K562 (cell line): ENCODE measurements at regions not wholly inside any gene's neighbourhood (a gene's known extent, or its start where the extent isn't known, plus 50 kb on each side); places are given as distances from the start of the nearest gene placed in this dataset.

Experiments used
- C11orf30 ChIP-seq: fragments of 450-650 bp; IDR thresholded peaks from 2 replicates; pipeline ENCODE4 v1.6.1; 2016; ENCODE audit warnings: low read depth, mild to moderate bottlenecking
- CGGBP1 ChIP-seq: fragments of 250-450 bp; sonication (Bioruptor Pico); IDR thresholded peaks from 2 replicates; pipeline ENCODE4 v1.9.0; 2021; ENCODE audit warnings: mild to moderate bottlenecking
- GMEB1 ChIP-seq: fragments of 250-450 bp; sonication (Bioruptor Pico); IDR thresholded peaks from 2 replicates; pipeline ENCODE4 v1.4.0; 2020; ENCODE audit warnings: mild to moderate bottlenecking
- MGA ChIP-seq: fragments of 450-650 bp; IDR thresholded peaks from 2 replicates; pipeline ENCODE4 v1.6.1; 2016; ENCODE audit warnings: mild to moderate bottlenecking, moderate library complexity
- NFE2L1 ChIP-seq: fragments of 450-650 bp; IDR thresholded peaks from 2 replicates; pipeline ENCODE4 v1.6.1; 2016; ENCODE audit warnings: missing genetic modification characterization, low read depth, mild to moderate bottlenecking, missing compliant biosample characterization, moderate library complexity, borderline replicate concordance
- SNIP1 ChIP-seq: fragments of 450-650 bp; IDR thresholded peaks from 2 replicates; pipeline ENCODE4 v1.7.1; 2017; ENCODE audit warnings: low read depth, mild to moderate bottlenecking
- SRSF1 ChIP-seq: fragments of 200-400 bp; formaldehyde crosslinking; IDR thresholded peaks from 2 replicates; pipeline ENCODE4 v1.6.1; 2017; ENCODE audit warnings: mild to moderate bottlenecking, low read depth, low read length, moderate library complexity
- USF2 ChIP-seq: sonication (generic); formaldehyde crosslinking; IDR thresholded peaks from 2 replicates; pipeline ENCODE4 v1.5.0; 2020; ENCODE audit warnings: missing genetic modification reagents
- ZBTB5 ChIP-seq: fragments of 450-650 bp; IDR thresholded peaks from 2 replicates; pipeline ENCODE4 v1.6.1; 2017; ENCODE audit warnings: antibody characterized with exemption
- ZEB2 ChIP-seq: fragments of 450-650 bp; IDR thresholded peaks from 2 replicates; pipeline ENCODE4 v1.6.1; 2016
- ZNF57 ChIP-seq: fragments of 450-650 bp; formaldehyde crosslinking; IDR thresholded peaks from 2 replicates; pipeline ENCODE4 v1.4.0; 2020; ENCODE audit warnings: mild to moderate bottlenecking, moderate library complexity

- TF ChIP-seq ZBTB5, result no peak
- TF ChIP-seq USF2 (CRISPR knock-in tag), result no peak
- TF ChIP-seq ZEB2, result no peak
- no peak for TF ChIP-seq SNIP1
- peak; percentile 24; the same call in 1 of the 2 replicates for TF ChIP-seq MGA
- no peak for TF ChIP-seq GMEB1
- no peak for TF ChIP-seq CGGBP1 (CRISPR knock-in tag)
- TF ChIP-seq NFE2L1 (tag), result no peak
- TF ChIP-seq SRSF1, result no peak
- TF ChIP-seq C11orf30, result peak; percentile 69
- no peak for TF ChIP-seq ZNF57
These were observed 69.8 kb upstream of the PIK3CG start (continued) for GRCh38 chr7:106795084-106795876.
